ENCODE measurements at regions not wholly inside any gene's neighbourhood (a gene's known extent, or its start where the extent isn't known, plus 50 kb on each side); places are given as distances from the start of the nearest gene placed in this dataset.
A peak's percentile ranks its signal among the peaks of the same experiment; 100 is the strongest.

- no peak for TF ChIP-seq SIRT6 (IDR thresholded peaks at IDR 0.05; ENCODE audit: low read depth, low read length)
- TF ChIP-seq MECOM (CRISPR knock-in tag; IDR thresholded peaks at IDR 0.05) = no peak
- no peak for TF ChIP-seq JUN (IDR thresholded peaks at IDR 0.05; ENCODE audit: borderline replicate concordance, low read depth, low read length)
- TF ChIP-seq JUN (CRISPR knock-in tag; IDR thresholded peaks at IDR 0.05; ENCODE audit: borderline replicate concordance) = no peak
- no peak for TF ChIP-seq ZBTB8A (IDR thresholded peaks at IDR 0.05; ENCODE audit: partially characterized antibody)
- TF ChIP-seq ZNF586 (CRISPR knock-in tag; conservative IDR thresholded peaks at IDR 0.05) = no peak
- TF ChIP-seq THAP12 (CRISPR knock-in tag; IDR thresholded peaks at IDR 0.05) = no peak
- TF ChIP-seq KLF16 (IDR thresholded peaks at IDR 0.05) = no peak
- no peak for TF ChIP-seq NFE2 (IDR thresholded peaks at IDR 0.05; ENCODE audit: low read depth)
- TF ChIP-seq CC2D1A (IDR thresholded peaks at IDR 0.05) = no peak
These were observed 619.2 kb upstream of the C16orf82 start (continued) for GRCh38 chr16:26447570-26447969.

- Histone ChIP-seq H3K36me3 (ENCODE audit: control insufficient read depth, insufficient read depth, low read length) (no peaks in the 10 kb centered on the region), H3K4me3 (no peak overlapping the region), H4K20me1 (replicated peaks; ENCODE audit: control insufficient read depth, insufficient read depth, low read length) (no peaks in the 10 kb centered on the region), H3K4me1 (replicated peaks in 1 of 2; ENCODE audit: control insufficient read depth in 2 of 2, insufficient read depth in 2 of 2, low read length in 2 of 2) (no peaks in the 10 kb centered on the region), H3K79me2 (ENCODE audit: control insufficient read depth, insufficient read depth, low read length) (no peaks in the 10 kb centered on the region), H3K4me2 (ENCODE audit: insufficient read depth, low read length) (no peak overlapping the region), H2AFZ (ENCODE audit: low read depth, low read length) (no peak overlapping the region), H3K27ac (ENCODE audit: extremely low read depth, low read depth, low read length) (no peak overlapping the region), H3K9ac (ENCODE audit: insufficient read depth in 1 of 2, low read depth in 2 of 2, low read length in 2 of 2) (no peak overlapping the region), H3K27me3 (ENCODE audit: control insufficient read depth in 2 of 2, insufficient read depth in 2 of 2, low read length in 2 of 2) (no peaks in the 10 kb centered on the region), H3K9me1 (ENCODE audit: control insufficient read depth, insufficient read depth, low read length) (no peaks in the 10 kb centered on the region), H3K9me3 (replicated peaks; ENCODE audit: control insufficient read depth, insufficient read depth, low read depth, low read length) (no peaks in the 10 kb centered on the region)
- ATAC-seq (no peak), DNase-seq (ENCODE audit: extremely low read depth in 1 of 4, low spot score in 3 of 4) (no peak), FAIRE-seq (no peak)
- in situ Hi-C loops (cut with MboI) (no loop called here), intact Hi-C loops (cut with micrococcal nuclease) (no loop called here)
- no TSS peak for BruUV-seq (replicated peaks)
- ChIA-PET CTCF (ENCODE audit: low intra/inter-chr PET ratio) (no interaction called here), POLR2A (no interaction called here)
- 0% methylated on average over 1 of the region's 1 CpG for WGBS (ENCODE audit: insufficient coverage, low coverage, missing lambda C conversion rate)
- TF ChIP-seq LEF1 (IDR thresholded peaks at IDR 0.05) (no peak), MAX (CRISPR knock-in tag; IDR thresholded peaks at IDR 0.05) (no peak), ZNF764 (CRISPR knock-in tag; IDR thresholded peaks at IDR 0.05; ENCODE audit: low read depth) (peak; percentile 92), RAD21 (CRISPR knock-in tag; conservative IDR thresholded peaks at IDR 0.05 in 1 of 2, IDR thresholded peaks at IDR 0.05 in 1 of 2) (peak in 1 of 2 experiments; percentile 43; a peak in 2 of 4 replicates), ZSCAN32 (CRISPR knock-in tag; IDR thresholded peaks at IDR 0.05) (no peak), CTCF (IDR thresholded peaks at IDR 0.05 in 2 of 3, conservative IDR thresholded peaks at IDR 0.05 in 1 of 3; ENCODE audit: insufficient read depth in 2 of 3, low read depth in 1 of 3, low read length in 3 of 3) (peak in 2 of 3 experiments; percentile 12 to 33; a peak in 2 of 6 replicates)
These were observed 613.5 kb upstream of the C16orf82 start for GRCh38 chr16:26453215-26453614.
